HG03139 (cell line): ENCODE measurements at regions not wholly inside any gene's neighbourhood (a gene's known extent, or its start where the extent isn't known, plus 50 kb on each side); places are given as distances from the start of the nearest gene placed in this dataset.

Experiments used
- ATAC-seq: cut with Tn5 transposase; IDR thresholded peaks from one replicate; pipeline ENCODE4 v1.9.1; 2021; ENCODE audit not compliant: unreplicated experiment

- ATAC-seq: no peak
Observed at GRCh38 chr9:82208741-82209450, 220.3 kb downstream of the SPATA31D1 start.

GRCh38 chr9:82209797-82210470, 221.4 kb downstream of the SPATA31D1 start:
- no peak for ATAC-seq

DNA sequence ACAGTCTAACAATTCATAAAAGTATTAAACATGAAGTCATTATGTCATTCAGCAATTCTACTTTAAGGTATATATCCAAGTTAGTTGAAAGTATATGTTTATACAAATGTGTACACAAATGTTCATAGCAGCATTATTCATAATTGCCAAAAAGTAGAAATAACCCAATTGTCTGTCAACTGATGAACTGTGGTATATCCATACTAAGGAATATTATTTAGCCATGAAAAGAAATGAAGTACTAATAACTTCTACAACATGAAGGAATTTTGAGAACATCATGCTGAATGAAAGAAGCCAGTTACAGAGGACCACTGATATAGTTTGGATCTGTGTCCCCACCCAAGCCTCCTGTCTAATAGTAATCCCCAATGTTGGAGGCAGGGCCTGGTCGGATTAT, 224.3 kb downstream of the SPATA31D1 start:
- ATAC-seq: no peak

DNA sequence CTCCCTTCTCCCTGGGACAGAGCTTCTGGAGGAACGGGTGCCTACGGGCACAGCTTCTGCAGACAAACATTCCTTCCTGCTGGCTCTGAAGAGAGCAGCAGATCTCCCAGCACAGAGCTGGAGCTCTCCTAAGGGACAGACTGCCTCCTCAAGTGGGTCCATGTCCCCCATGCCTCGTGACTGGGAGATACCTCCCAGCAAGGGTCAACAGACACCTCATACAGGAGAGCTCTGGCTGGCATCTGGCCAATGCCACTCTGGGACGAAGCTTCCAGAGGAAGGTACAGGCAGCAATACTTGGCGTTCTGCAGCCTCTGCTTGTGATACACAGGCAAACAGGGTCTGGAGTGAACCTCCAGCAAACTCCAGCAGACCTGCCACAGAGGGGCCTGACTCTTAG, 227.9 kb downstream of the SPATA31D1 start:
- no peak for ATAC-seq

- no peak for ATAC-seq
Observed at GRCh38 chr9:82223442-82223841, 234.9 kb downstream of the SPATA31D1 start.

DNA sequence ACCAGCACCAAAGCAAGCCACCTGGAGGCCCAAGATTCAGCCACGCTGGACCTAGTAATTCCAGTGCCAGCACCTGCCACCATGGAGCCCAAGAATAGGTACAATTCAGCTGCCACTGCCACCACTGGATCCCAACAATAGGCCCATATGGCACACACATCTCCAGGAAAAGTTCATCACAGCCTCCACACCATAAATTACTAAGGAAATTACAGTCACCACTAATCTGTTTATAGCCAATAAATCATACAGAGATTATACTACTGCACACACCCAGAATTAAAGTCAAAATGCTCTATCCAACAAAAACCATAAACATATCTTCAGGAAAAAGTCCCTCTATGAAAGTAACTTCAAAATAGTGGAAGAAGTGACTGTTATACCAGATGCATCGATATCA, 242.8 kb downstream of the SPATA31D1 start:
- no peak for ATAC-seq

DNA sequence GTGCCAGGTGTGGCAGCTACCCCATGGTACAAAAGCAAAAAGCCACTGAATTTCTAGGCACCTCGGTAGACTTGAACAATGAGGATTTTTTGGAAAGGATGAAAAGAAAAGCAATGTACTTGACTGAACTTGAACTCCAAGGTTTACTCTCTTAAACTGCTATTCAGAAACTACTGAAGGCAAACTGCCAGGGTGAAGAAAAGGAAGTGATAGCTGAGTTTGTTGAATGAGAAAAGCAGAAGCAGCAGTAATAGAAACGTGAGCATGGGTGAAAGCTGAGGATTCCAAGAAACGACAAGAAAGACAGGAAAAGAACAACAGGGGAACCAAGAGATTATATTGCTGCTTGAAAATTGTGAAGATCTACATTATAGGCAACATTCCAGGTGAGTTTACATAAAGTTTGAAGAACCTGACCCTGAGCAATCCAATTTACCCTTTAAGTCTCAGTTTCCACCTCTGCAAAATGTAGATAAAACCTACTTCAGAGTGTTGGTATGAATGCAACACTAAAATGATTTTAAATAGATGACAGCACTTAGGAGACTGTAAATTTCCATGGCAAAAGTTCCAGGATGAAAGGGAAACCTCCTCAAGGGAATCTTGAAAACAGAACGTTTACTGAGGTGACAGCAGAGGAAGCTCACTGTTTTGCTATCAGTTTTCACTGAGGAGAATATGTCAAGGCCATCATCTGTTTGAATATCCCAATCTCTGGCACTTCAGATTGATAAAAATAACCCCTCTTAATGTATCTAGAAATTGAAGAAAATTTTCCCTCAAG, 245.8 kb downstream of the SPATA31D1 start:
- ATAC-seq: no peak

DNA sequence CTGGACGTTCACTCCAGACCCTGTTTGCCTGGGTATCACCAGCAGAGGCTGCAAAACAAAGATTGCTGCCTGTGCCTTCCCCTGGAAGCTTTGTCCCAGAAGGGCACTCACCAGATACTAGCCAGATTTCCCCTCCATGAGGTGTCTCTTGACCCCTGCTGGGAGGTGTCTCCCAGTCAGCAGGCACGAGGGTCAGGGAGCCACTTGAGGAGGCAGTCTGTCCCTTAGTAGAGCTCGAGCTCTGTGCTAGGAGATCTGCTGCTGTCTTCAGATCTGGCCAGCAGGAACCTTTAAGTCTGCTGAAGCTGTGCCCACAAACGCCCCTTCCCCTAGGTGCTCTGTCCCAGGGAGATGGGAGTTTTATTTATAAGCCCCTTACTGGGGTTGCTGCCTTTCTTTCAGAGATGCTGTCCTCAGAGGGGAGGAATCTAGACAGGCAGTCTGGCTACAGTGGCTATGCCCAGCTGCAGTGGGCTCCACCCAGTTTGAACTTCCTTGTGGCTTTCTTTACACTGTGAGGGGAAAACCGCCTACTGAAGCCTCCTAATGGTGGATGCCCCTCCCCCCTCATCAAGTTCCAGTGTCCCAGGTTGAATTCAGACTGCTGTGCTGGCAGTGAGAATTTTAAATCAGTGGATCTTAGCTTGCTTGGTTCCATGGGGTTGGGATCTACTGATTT, 253.9 kb downstream of the SPATA31D1 start:
- ATAC-seq: no peak

DNA sequence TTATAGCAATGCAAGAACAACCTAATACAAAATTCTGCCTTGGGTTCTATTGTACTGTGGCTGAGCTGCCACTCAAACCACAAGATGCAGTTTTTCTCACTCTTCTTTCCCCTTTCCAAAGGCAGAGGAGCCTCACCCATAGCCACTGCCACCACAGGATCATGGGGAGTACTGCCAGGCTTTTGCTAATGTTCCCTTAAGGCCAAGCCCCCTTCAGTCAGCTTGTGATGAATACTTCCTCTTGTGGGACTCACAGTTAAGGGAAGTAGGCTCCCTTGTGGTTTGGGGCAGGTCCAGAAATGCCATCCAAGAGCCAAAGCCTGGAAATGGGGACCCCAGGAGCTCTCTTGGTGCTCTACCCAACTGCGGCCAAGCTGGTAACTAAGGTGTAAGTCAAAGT, 258.7 kb downstream of the SPATA31D1 start:
- ATAC-seq: no peak

DNA sequence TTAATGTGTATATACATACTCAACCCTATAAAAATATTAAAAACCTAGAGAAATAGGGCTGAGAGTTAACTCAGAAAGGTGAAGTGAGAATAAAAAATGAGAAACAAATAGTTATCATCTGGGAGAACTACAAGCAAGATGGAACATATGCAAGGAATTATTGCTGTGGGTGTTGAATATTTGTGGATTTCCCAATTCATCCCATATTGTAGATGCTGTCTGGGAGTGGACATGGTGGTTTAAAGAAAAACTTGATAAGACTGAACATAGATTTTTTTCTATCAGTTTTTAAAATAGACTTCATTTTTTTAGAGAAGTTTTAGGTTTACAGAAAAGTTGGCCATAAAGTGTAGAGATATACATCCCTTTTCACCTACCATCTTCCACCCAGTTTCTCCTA, 263.5 kb downstream of the SPATA31D1 start:
- no peak for ATAC-seq

DNA sequence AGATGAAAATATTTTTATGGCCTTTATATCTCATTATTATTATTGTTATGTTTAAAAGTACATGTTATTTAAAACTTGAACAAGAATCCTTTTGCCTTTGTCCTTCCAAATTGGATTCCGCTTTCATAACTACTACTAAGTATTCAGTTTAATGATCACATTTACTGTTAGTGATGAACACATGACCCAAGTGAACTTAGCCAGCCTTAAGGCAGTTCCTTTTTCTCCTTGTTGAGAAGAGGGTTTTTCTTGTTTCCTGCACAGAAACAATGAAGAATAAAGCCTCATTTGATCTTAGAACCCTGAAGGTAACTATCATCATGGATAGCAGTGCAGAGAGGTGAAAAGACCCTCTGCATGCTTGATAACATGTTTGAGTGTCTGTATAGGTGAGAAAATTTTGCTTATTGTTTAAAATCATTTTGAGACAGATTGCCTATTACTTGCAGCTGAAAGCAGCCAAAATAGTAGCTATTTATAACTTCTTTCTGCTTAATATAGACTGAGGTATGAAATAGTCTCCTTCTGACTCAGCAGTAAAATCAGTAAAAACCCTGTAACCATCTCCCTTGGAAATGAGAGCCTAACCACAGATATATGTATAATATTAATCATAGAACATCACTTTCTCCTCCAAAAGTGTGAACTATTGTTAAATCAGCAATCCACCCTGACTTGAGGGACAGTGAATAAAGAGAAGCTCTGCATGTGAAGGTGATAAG, 266.2 kb downstream of the SPATA31D1 start:
- no peak for ATAC-seq

- no peak for ATAC-seq
Observed at GRCh38 chr9:82255481-82256176, 267.1 kb downstream of the SPATA31D1 start.

DNA sequence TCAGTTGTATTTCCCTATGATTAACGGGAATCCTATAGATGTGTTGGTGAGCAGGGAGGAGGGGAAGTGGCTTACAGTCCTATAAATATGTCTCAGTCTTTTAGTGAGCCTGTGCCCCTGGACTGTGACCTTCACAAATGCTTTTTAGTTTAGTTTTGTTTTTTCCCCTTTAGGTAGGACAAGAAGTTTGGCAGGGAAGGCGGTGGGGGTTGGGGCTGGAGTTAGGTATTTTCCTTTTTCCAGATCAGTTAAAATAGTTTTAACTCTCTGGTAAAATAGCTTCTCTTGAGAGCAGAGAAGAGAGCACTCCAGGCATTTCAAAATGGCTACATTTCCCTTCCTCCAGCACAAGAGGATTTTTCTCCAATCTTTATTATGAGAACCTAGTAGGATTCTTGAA, 272.1 kb downstream of the SPATA31D1 start:
- ATAC-seq: no peak

DNA sequence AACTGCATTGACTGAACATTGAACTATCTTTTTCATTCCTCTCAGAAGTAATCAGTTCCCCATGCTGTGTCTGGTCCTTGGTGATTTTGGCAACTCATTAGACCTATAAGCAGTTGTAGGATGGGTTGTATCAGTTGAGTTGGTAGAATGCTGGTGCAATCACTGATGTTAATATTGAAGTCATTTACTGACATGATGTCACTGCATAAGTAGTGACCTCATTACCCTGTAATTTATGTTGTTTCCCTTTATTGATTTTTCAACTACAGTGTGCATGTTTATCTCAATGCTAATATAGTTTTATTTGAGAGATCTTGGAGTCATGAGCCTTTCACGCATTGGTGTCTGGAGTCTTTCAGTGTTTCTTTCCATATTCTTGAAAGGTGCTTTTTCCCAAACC, 275.0 kb downstream of the SPATA31D1 start:
- ATAC-seq: no peak

DNA sequence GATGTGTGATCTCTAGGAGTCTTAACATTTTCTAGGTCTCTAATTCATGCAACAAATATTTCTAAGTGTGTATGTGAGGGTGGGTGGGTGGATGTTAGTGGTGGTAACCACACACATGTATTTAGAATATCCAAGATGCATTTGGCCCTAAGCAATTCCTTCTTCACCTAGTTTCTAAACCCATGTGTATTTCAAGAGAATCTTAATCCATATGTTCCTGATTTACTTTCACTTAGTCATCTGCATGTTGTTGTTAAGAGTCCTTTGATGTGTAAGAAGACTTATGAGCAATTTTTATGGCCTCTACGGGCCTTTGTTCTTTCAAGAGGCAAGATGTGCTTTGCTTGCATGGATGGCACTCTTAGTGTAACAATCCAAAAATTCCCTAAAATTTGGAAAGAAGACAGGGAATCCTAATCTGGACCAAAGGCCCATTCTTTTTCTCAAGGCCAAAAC, 282.6 kb downstream of the SPATA31D1 start:
- no peak for ATAC-seq

GRCh38 chr9:82273121-82273520, 284.5 kb downstream of the SPATA31D1 start:
- ATAC-seq: no peak

GRCh38 chr9:82275258-82275927, 286.8 kb downstream of the SPATA31D1 start:
- no peak for ATAC-seq

GRCh38 chr9:82281066-82281465, 292.5 kb downstream of the SPATA31D1 start:
- ATAC-seq: no peak

DNA sequence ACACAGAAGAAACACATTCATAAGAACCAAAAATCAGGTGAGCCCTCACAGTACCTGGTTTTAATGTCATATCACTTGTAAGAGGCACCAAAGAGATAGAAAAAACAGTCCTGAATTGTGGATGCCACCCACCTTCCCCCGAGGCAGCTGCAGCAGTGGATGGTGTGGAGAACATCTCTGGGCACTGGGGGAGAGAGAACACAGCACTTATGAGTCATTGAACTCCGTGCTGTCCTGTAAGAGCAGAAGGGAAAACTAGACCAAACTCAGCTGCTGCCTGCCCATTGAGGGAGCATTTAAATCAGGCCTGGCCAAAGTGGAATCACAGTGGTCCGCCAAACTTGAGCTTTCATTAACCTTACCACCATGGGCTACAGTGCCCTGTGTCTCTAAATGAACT, 296.2 kb downstream of the SPATA31D1 start:
- ATAC-seq: no peak

DNA sequence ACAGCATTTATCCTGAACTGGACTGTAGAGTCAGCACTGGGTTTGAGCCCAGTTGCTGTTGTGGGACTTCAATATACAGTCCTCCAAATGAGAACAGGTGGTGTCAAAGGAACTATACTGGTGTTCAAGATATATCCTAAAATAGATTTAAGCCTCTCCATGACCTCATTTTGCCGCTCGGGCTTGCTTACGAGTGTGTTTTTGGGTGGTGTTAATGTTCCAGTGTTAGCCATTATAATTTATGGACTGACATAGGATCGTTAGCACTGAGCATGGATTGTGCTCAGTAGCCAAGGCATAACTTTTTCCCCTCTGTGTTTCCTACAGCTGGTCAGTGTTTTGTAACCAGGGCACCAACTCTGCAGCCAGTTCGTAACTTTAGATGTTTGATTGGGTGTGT, 306.6 kb downstream of the SPATA31D1 start:
- no peak for ATAC-seq
